Neural progenitor cell (in vitro differentiated cells): ENCODE measurements at regions not wholly inside any gene's neighbourhood (a gene's known extent, or its start where the extent isn't known, plus 50 kb on each side); places are given as distances from the start of the nearest gene placed in this dataset.

Experiments used
- EZH2 ChIP-seq: fragments of 200-600 bp; sonication (generic); IDR thresholded peaks from 2 replicates; pipeline ENCODE4 v1.6.1; 2017; ENCODE audit warnings: antibody characterized with exemption, mild to moderate bottlenecking, moderate library complexity
- TF ChIP-seq, protein P1 (sequence below): fragments of 200-600 bp; sonication (generic); IDR thresholded peaks from 2 replicates; pipeline ENCODE4 v1.5.1; 2017; ENCODE audit warnings: antibody characterized with exemption, mild to moderate bottlenecking

- no peak for TF ChIP-seq EZH2
- TF ChIP-seq, protein P1, sequence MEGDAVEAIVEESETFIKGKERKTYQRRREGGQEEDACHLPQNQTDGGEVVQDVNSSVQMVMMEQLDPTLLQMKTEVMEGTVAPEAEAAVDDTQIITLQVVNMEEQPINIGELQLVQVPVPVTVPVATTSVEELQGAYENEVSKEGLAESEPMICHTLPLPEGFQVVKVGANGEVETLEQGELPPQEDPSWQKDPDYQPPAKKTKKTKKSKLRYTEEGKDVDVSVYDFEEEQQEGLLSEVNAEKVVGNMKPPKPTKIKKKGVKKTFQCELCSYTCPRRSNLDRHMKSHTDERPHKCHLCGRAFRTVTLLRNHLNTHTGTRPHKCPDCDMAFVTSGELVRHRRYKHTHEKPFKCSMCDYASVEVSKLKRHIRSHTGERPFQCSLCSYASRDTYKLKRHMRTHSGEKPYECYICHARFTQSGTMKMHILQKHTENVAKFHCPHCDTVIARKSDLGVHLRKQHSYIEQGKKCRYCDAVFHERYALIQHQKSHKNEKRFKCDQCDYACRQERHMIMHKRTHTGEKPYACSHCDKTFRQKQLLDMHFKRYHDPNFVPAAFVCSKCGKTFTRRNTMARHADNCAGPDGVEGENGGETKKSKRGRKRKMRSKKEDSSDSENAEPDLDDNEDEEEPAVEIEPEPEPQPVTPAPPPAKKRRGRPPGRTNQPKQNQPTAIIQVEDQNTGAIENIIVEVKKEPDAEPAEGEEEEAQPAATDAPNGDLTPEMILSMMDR: no peak
These were observed 335.3 kb upstream of the RUNX1 start for GRCh38 chr21:35384375-35384774.
